Karpas-422 (cell line): ENCODE measurements at regions not wholly inside any gene's neighbourhood (a gene's known extent, or its start where the extent isn't known, plus 50 kb on each side); places are given as distances from the start of the nearest gene placed in this dataset.

Experiments used
- DNase-seq: peaks from one replicate; pipeline ENCODE4 v3.0.0-alpha.2; 2015
- H2AFZ ChIP-seq: fragments of 200-600 bp; sonication (generic); 2 replicates; pipeline ENCODE4 v1.6.1; 2014; ENCODE audit warnings: antibody characterized with exemption, low read length, mixed read lengths
- H3K27ac ChIP-seq: fragments of 200-600 bp; sonication (generic); 2 replicates; pipeline ENCODE4 v1.5.1; 2014; ENCODE audit warnings: mild to moderate bottlenecking, low read length, moderate library complexity
- H3K27me3 ChIP-seq: fragments of 200-600 bp; sonication (generic); 2 replicates; pipeline ENCODE4 v1.6.1; 2014; ENCODE audit warnings: low read length, mixed read lengths
- H3K36me3 ChIP-seq: fragments of 200-600 bp; sonication (generic); 2 replicates; pipeline ENCODE4 v1.6.1; 2014; ENCODE audit warnings: low read length, mixed read lengths; ENCODE audit not compliant: insufficient read depth
- H3K4me1 ChIP-seq: fragments of 200-600 bp; sonication (generic); 2 replicates; pipeline ENCODE4 v1.6.1; 2014; ENCODE audit warnings: mild to moderate bottlenecking, low read length, mixed read lengths
- H3K4me2 ChIP-seq: fragments of 200-600 bp; sonication (generic); 2 replicates; pipeline ENCODE4 v1.6.1; 2014; ENCODE audit warnings: low read length, low read depth, mild to moderate bottlenecking; ENCODE audit not compliant: poor library complexity, severe bottlenecking
- H3K4me3 ChIP-seq: fragments of 200-600 bp; sonication (generic); 2 replicates; pipeline ENCODE4 v1.5.1; 2014; ENCODE audit warnings: mild to moderate bottlenecking, antibody characterized with exemption, low read length, mixed read lengths
- H3K79me2 ChIP-seq: fragments of 200-600 bp; sonication (generic); 2 replicates; pipeline ENCODE4 v1.6.1; 2014; ENCODE audit warnings: mild to moderate bottlenecking, low read length, mixed read lengths
- H3K9ac ChIP-seq: fragments of 200-600 bp; sonication (generic); 2 replicates; pipeline ENCODE4 v1.6.0; 2014; ENCODE audit warnings: low read length
- H3K9me2 ChIP-seq: fragments of 200-600 bp; sonication (generic), shearing (Covaris generic); replicated peaks from 2 replicates; pipeline ENCODE4 v1.6.0; 2014; ENCODE audit warnings: mild to moderate bottlenecking, low read length, moderate library complexity; ENCODE audit not compliant: insufficient read depth
- H3K9me3 ChIP-seq: fragments of 300-700, 200-600 bp; sonication (generic); 2 replicates; pipeline ENCODE4 v1.6.1; 2014; ENCODE audit warnings: low read length, mixed read lengths
- H4K20me1 ChIP-seq: fragments of 200-600 bp; sonication (generic); 2 replicates; pipeline ENCODE4 v1.6.1; 2014; ENCODE audit warnings: mild to moderate bottlenecking, antibody characterized with exemption, low read length, low read depth; ENCODE audit not compliant: insufficient read depth

GRCh38 chr12:92034858-92035401, 110.7 kb downstream of the BTG1 start:
- no peaks in the 10 kb centered on the region for H3K79me2 ChIP-seq
- no peak overlapping the region for H2AFZ ChIP-seq
- no peaks in the 10 kb centered on the region for H3K36me3 ChIP-seq
- H3K27ac ChIP-seq = no peak overlapping the region
- H3K4me1 ChIP-seq = no peaks in the 10 kb centered on the region; the same call in 1 of the 2 replicates
- DNase-seq = no peak
- no peaks in the 10 kb centered on the region for H3K9me2 ChIP-seq
- H3K4me3 ChIP-seq = no peak overlapping the region
- H3K27me3 ChIP-seq = no peaks in the 10 kb centered on the region
- H3K9ac ChIP-seq = no peak overlapping the region
- no peaks in the 10 kb centered on the region for H4K20me1 ChIP-seq
- H3K9me3 ChIP-seq = no peaks in the 10 kb centered on the region
- no peak overlapping the region for H3K4me2 ChIP-seq

- H3K9me3 ChIP-seq = no peaks in the 10 kb centered on the region
- no peak overlapping the region for H3K4me2 ChIP-seq
- no peaks in the 10 kb centered on the region for H3K36me3 ChIP-seq
- no peaks in the 10 kb centered on the region for H4K20me1 ChIP-seq
- no peaks in the 10 kb centered on the region for H3K9me2 ChIP-seq
- H3K4me1 ChIP-seq = no peaks in the 10 kb centered on the region; the same call in 1 of the 2 replicates
- H3K9ac ChIP-seq = no peak overlapping the region
- no peak overlapping the region for H2AFZ ChIP-seq
- H3K79me2 ChIP-seq = no peaks in the 10 kb centered on the region
- no peaks in the 10 kb centered on the region for H3K27me3 ChIP-seq
- H3K4me3 ChIP-seq = no peak overlapping the region
- H3K27ac ChIP-seq = no peak overlapping the region
- no peak for DNase-seq
Observed at GRCh38 chr12:92034083-92034482, 111.6 kb downstream of the BTG1 start.

- Histone ChIP-seq H3K4me3 (no peak overlapping the region), H3K27ac (no peak overlapping the region)
Observed at GRCh38 chr12:92032965-92033364, 112.7 kb downstream of the BTG1 start.

GRCh38 chr12:92032101-92032500, 113.5 kb downstream of the BTG1 start:
- Histone ChIP-seq H3K79me2 (no peaks in the 10 kb centered on the region), H3K9ac (no peak overlapping the region), H3K4me3 (no peak overlapping the region), H3K4me2 (no peak overlapping the region), H4K20me1 (no peaks in the 10 kb centered on the region), H3K27ac (no peak overlapping the region), H3K4me1 (peaks cover 5% of the 10 kb centered on the region), H2AFZ (no peak overlapping the region), H3K36me3 (no peaks in the 10 kb centered on the region), H3K27me3 (no peaks in the 10 kb centered on the region), H3K9me3 (no peaks in the 10 kb centered on the region), H3K9me2 (no peaks in the 10 kb centered on the region)
- no peak for DNase-seq

More at GRCh38 chr12:92032965-92033364, 112.7 kb downstream of the BTG1 start:
- no peaks in the 10 kb centered on the region for H3K27me3 ChIP-seq
- H3K9ac ChIP-seq = no peak overlapping the region
- peaks cover 4% of the 10 kb centered on the region for H3K4me1 ChIP-seq
- no peaks in the 10 kb centered on the region for H4K20me1 ChIP-seq
- no peaks in the 10 kb centered on the region for H3K36me3 ChIP-seq
- DNase-seq = no peak
- H3K9me2 ChIP-seq = no peaks in the 10 kb centered on the region
- no peaks in the 10 kb centered on the region for H3K79me2 ChIP-seq
- H3K4me2 ChIP-seq = no peak overlapping the region
- no peaks in the 10 kb centered on the region for H3K9me3 ChIP-seq
- no peak overlapping the region for H2AFZ ChIP-seq

- no peak overlapping the region for H3K27ac ChIP-seq
- H3K9me2 ChIP-seq = no peaks in the 10 kb centered on the region
- no peak overlapping the region for H3K4me2 ChIP-seq
- no peak overlapping the region for H2AFZ ChIP-seq
- H3K79me2 ChIP-seq = no peaks in the 10 kb centered on the region
- H4K20me1 ChIP-seq = no peaks in the 10 kb centered on the region
- DNase-seq = no peak
- H3K27me3 ChIP-seq = no peaks in the 10 kb centered on the region
- H3K4me1 ChIP-seq = peaks cover 5% of the 10 kb centered on the region
- H3K9ac ChIP-seq = no peak overlapping the region
- no peaks in the 10 kb centered on the region for H3K36me3 ChIP-seq
- no peak overlapping the region for H3K4me3 ChIP-seq
- H3K9me3 ChIP-seq = no peaks in the 10 kb centered on the region
Observed at GRCh38 chr12:92030618-92031017, 115.0 kb downstream of the BTG1 start.

- Histone ChIP-seq H3K9ac (no peak overlapping the region), H2AFZ (no peak overlapping the region), H3K9me2 (no peaks in the 10 kb centered on the region), H3K79me2 (no peaks in the 10 kb centered on the region), H4K20me1 (no peaks in the 10 kb centered on the region), H3K36me3 (no peaks in the 10 kb centered on the region), H3K4me3 (no peak overlapping the region), H3K9me3 (no peaks in the 10 kb centered on the region), H3K27ac (no peak overlapping the region), H3K4me1 (peaks cover 5% of the 10 kb centered on the region), H3K4me2 (no peak overlapping the region), H3K27me3 (no peaks in the 10 kb centered on the region)
- no peak for DNase-seq
Observed at GRCh38 chr12:92029902-92030586, 115.6 kb downstream of the BTG1 start.

- H3K4me1 ChIP-seq = peaks cover 5% of the 10 kb centered on the region
- H3K4me2 ChIP-seq = no peak overlapping the region
- no peak overlapping the region for H3K9ac ChIP-seq
- H3K9me2 ChIP-seq = no peaks in the 10 kb centered on the region
- no peaks in the 10 kb centered on the region for H3K9me3 ChIP-seq
- H3K27me3 ChIP-seq = no peaks in the 10 kb centered on the region
- no peak for DNase-seq
- no peaks in the 10 kb centered on the region for H3K79me2 ChIP-seq
- no peak overlapping the region for H3K4me3 ChIP-seq
- no peak overlapping the region for H3K27ac ChIP-seq
- H4K20me1 ChIP-seq = no peaks in the 10 kb centered on the region
- no peak overlapping the region for H2AFZ ChIP-seq
- H3K36me3 ChIP-seq = no peaks in the 10 kb centered on the region
Observed at GRCh38 chr12:92029136-92029535, 116.5 kb downstream of the BTG1 start.

GRCh38 chr12:92028441-92028709, 117.3 kb downstream of the BTG1 start:
- H3K4me2 ChIP-seq = no peak overlapping the region
- DNase-seq = no peak
- H3K9me3 ChIP-seq = no peaks in the 10 kb centered on the region
- no peaks in the 10 kb centered on the region for H3K36me3 ChIP-seq
- H3K79me2 ChIP-seq = no peaks in the 10 kb centered on the region
- no peak overlapping the region for H3K27ac ChIP-seq
- H3K9me2 ChIP-seq = no peaks in the 10 kb centered on the region
- no peaks in the 10 kb centered on the region for H4K20me1 ChIP-seq
- H2AFZ ChIP-seq = no peak overlapping the region
- H3K27me3 ChIP-seq = no peaks in the 10 kb centered on the region
- no peak overlapping the region for H3K9ac ChIP-seq
- H3K4me3 ChIP-seq = no peak overlapping the region
- H3K4me1 ChIP-seq = peaks cover 5% of the 10 kb centered on the region
